ENCODE measurements at regions not wholly inside any gene's neighbourhood (a gene's known extent, or its start where the extent isn't known, plus 50 kb on each side); places are given as distances from the start of the nearest gene placed in this dataset.

DNA sequence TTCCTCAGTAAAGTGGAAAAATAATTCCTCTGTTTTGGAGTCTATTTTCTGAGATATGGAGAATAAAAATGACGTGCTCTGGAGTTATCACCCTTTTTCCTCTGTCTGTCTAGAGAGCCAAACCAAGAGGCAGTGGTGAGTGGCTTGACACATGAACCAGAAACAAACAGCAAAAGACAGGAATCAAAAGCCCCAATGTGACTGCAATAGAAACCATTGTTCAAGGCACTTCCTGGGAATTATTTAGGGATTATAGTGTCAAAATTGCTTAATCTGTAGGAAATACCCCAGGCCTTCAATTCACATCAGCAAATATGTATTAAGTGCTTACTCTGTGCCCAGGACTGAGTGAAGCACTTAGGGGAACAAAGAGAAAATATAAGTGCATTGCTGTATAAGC is 560.4 kb upstream of the JAG1 start:
- TF ChIP-seq, protein P1, sequence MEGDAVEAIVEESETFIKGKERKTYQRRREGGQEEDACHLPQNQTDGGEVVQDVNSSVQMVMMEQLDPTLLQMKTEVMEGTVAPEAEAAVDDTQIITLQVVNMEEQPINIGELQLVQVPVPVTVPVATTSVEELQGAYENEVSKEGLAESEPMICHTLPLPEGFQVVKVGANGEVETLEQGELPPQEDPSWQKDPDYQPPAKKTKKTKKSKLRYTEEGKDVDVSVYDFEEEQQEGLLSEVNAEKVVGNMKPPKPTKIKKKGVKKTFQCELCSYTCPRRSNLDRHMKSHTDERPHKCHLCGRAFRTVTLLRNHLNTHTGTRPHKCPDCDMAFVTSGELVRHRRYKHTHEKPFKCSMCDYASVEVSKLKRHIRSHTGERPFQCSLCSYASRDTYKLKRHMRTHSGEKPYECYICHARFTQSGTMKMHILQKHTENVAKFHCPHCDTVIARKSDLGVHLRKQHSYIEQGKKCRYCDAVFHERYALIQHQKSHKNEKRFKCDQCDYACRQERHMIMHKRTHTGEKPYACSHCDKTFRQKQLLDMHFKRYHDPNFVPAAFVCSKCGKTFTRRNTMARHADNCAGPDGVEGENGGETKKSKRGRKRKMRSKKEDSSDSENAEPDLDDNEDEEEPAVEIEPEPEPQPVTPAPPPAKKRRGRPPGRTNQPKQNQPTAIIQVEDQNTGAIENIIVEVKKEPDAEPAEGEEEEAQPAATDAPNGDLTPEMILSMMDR (conservative IDR thresholded peaks at IDR 0.05 in 1 of 2, IDR thresholded peaks at IDR 0.05 in 1 of 2; ENCODE audit: extremely low read depth in 1 of 2, insufficient read depth in 1 of 2, low read depth in 1 of 2, low read length in 2 of 2), result no peak
- TF ChIP-seq EZH2 (IDR thresholded peaks at IDR 0.05; ENCODE audit: borderline replicate concordance, low read length), result no peak

Data from mammary epithelial cell (primary cell).